ENCODE measurements at regions not wholly inside any gene's neighbourhood (a gene's known extent, or its start where the extent isn't known, plus 50 kb on each side); places are given as distances from the start of the nearest gene placed in this dataset.

DNA sequence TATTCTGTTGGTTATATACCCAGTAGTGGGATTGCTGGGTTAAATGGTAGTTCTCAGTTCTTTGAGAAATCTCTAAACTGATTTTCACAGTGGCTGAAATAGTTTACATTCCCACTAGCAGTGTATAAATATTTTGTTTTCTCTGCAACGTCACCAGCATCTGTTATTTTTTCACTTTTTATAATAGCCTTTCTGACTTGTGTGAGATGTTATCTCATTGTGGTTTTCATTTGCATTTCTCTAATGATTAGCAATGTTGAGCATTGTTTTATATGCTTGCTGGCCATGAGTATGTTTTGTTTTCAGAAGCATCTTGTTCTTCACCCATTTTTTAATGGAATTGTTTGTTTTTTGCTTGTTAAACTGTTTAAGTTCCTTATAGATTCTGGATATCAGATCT lies 612.7 kb upstream of the SGO1 start:
- TF ChIP-seq, protein P1, sequence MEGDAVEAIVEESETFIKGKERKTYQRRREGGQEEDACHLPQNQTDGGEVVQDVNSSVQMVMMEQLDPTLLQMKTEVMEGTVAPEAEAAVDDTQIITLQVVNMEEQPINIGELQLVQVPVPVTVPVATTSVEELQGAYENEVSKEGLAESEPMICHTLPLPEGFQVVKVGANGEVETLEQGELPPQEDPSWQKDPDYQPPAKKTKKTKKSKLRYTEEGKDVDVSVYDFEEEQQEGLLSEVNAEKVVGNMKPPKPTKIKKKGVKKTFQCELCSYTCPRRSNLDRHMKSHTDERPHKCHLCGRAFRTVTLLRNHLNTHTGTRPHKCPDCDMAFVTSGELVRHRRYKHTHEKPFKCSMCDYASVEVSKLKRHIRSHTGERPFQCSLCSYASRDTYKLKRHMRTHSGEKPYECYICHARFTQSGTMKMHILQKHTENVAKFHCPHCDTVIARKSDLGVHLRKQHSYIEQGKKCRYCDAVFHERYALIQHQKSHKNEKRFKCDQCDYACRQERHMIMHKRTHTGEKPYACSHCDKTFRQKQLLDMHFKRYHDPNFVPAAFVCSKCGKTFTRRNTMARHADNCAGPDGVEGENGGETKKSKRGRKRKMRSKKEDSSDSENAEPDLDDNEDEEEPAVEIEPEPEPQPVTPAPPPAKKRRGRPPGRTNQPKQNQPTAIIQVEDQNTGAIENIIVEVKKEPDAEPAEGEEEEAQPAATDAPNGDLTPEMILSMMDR (conservative IDR thresholded peaks at IDR 0.05) = no peak
- TF ChIP-seq ZFX (IDR thresholded peaks at IDR 0.05) = no peak

Measured in C4-2B (cell line).